Rectal smooth muscle tissue (tissue), 1 donor: ENCODE measurements at regions not wholly inside any gene's neighbourhood (a gene's known extent, or its start where the extent isn't known, plus 50 kb on each side); places are given as distances from the start of the nearest gene placed in this dataset.
"Not testable (repeated sequence)": the region's sequence is repeated elsewhere in the genome, so short reads cannot be mapped to it uniquely, and the experiment has no call there.

Experiments
- H3K27ac ChIP-seq: one replicate; pipeline ENCODE4 v1.7.0; 2013; ENCODE audit warnings: low read depth, low read length, inconsistent platforms
- H3K27me3 ChIP-seq: one replicate; pipeline ENCODE4 v1.7.0; 2013; ENCODE audit warnings: low read length; ENCODE audit not compliant: control insufficient read depth, insufficient read depth
- H3K36me3 ChIP-seq: one replicate; pipeline ENCODE4 v1.7.0; 2013; ENCODE audit warnings: low read length; ENCODE audit not compliant: control insufficient read depth, insufficient read depth
- H3K4me1 ChIP-seq: one replicate; pipeline ENCODE4 v1.7.0; 2013; ENCODE audit warnings: low read length; ENCODE audit not compliant: control insufficient read depth, insufficient read depth
- H3K4me3 ChIP-seq: one replicate; pipeline ENCODE4 v1.7.0; 2013; ENCODE audit warnings: low read length
- H3K9ac ChIP-seq: one replicate; pipeline ENCODE4 v1.7.0; 2013; ENCODE audit warnings: low read length

- H3K36me3 ChIP-seq, H3K4me1 ChIP-seq, H3K27ac ChIP-seq, H3K9ac ChIP-seq, H3K4me3 ChIP-seq, H3K27me3 ChIP-seq: not testable (repeated sequence)
These were observed 111.4 kb upstream of the PLEKHM1 start for GRCh38 chr17:45601605-45602539.

GRCh38 chr17:45605751-45606150, 115.2 kb upstream of the PLEKHM1 start:
- not testable (repeated sequence) for H3K27ac ChIP-seq, H3K36me3 ChIP-seq, H3K4me1 ChIP-seq

GRCh38 chr17:45619984-45620405, 129.5 kb upstream of the PLEKHM1 start:
- not testable (repeated sequence) for H3K36me3 ChIP-seq, H3K27me3 ChIP-seq, H3K4me1 ChIP-seq, H3K9ac ChIP-seq, H3K27ac ChIP-seq
- H3K4me3 ChIP-seq: peak overlapping the region; percentile 44

More at GRCh38 chr17:45605751-45606150, 115.2 kb upstream of the PLEKHM1 start:
- H3K4me3 ChIP-seq, H3K27me3 ChIP-seq, H3K9ac ChIP-seq: not testable (repeated sequence)

DNA sequence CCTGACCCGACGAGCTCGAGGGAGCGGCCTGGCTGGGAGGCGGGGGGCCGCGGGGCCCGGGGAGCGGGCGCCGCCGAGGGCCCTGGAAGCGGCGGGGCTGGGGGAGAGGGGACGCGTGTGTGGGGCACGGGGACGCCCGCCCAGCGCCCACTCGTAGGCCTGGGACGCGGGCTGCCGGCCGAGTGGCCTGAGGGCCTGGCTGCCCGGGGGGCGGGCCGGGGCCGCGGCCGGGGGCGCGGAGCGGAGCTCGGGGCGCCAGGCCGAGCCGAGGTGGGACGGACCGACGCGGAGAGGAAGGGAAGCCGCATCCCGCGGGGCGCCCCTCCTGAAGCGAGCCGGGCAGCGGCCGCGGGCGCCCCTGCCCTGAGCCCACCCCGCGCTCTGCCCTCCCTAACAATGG, 129.9 kb upstream of the PLEKHM1 start:
- not testable (repeated sequence) for H3K36me3 ChIP-seq, H3K27me3 ChIP-seq, H3K27ac ChIP-seq, H3K9ac ChIP-seq, H3K4me1 ChIP-seq, H3K4me3 ChIP-seq

DNA sequence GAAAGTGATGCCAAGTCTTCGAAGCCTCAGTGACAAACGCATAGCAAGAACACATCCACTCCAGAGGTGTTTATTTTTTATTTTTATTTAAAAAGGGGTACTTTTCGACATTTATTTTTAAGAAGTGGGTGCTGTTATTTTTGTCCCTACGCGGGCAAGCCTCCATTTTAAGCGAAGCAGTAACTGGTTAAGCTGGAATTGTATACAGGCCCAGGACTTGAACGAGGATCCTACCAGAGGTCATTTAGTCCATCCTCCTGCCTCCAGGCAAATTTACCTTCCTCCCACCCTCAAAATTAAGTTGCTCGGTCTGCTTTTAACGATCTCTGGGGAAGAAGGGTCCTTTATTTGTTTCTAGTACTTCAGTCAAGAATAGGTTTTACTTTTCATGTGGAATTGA, 130.6 kb upstream of the PLEKHM1 start:
- H3K27me3 ChIP-seq, H3K36me3 ChIP-seq, H3K27ac ChIP-seq, H3K4me3 ChIP-seq, H3K9ac ChIP-seq, H3K4me1 ChIP-seq: not testable (repeated sequence)

DNA sequence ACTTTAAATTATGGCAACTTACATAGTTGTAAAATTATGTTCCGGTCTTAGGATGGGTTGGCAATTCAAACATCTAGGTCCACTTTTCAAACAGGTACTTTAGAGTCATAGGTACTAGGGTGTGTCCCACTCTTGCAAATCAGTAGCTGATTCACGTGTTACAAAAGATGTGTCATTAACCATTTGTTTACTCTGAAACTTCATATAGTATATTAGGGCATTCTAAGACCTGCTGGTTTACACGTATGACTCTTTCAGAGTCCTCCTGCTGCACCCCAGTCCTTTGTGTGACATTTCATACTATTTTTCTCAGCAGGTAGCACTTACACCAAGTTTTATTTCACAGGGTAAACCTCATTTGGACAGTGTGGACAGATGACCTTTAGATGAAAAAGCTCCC, 131.8 kb upstream of the PLEKHM1 start:
- not testable (repeated sequence) for H3K4me3 ChIP-seq, H3K36me3 ChIP-seq, H3K27me3 ChIP-seq, H3K27ac ChIP-seq, H3K9ac ChIP-seq, H3K4me1 ChIP-seq

- Histone ChIP-seq H3K4me3 (no peak overlapping the region), H3K27ac (no peak overlapping the region), H3K27me3 (no peaks in the 10 kb centered on the region), H3K9ac (no peak overlapping the region), H3K36me3 (peaks cover 10% of the 10 kb centered on the region), H3K4me1 (no peaks in the 10 kb centered on the region)
These were observed 137.5 kb upstream of the PLEKHM1 start for GRCh38 chr17:45628019-45628418.

GRCh38 chr17:45631941-45632340, 141.4 kb upstream of the PLEKHM1 start:
- Histone ChIP-seq H3K4me1 (no peaks in the 10 kb centered on the region), H3K4me3 (no peak overlapping the region), H3K36me3 (peaks cover 15% of the 10 kb centered on the region), H3K27me3 (no peaks in the 10 kb centered on the region), H3K27ac (no peak overlapping the region), H3K9ac (no peak overlapping the region)

- Histone ChIP-seq H3K27ac (no peak overlapping the region), H3K4me3 (no peak overlapping the region), H3K4me1 (no peaks in the 10 kb centered on the region), H3K27me3 (no peaks in the 10 kb centered on the region), H3K9ac (no peak overlapping the region), H3K36me3 (peaks cover 7% of the 10 kb centered on the region)
These were observed 144.7 kb upstream of the CRHR1 start for GRCh38 chr17:45639297-45639849.

GRCh38 chr17:45640141-45640850, 143.8 kb upstream of the CRHR1 start:
- H3K27ac ChIP-seq: no peak overlapping the region
- no peaks in the 10 kb centered on the region for H3K27me3 ChIP-seq
- H3K4me3 ChIP-seq: no peak overlapping the region
- no peak overlapping the region for H3K9ac ChIP-seq
- H3K36me3 ChIP-seq: peaks cover 7% of the 10 kb centered on the region
- H3K4me1 ChIP-seq: no peaks in the 10 kb centered on the region

GRCh38 chr17:45641541-45641940, 142.6 kb upstream of the CRHR1 start:
- no peaks in the 10 kb centered on the region for H3K4me1 ChIP-seq
- H3K4me3 ChIP-seq: no peak overlapping the region
- no peak overlapping the region for H3K27ac ChIP-seq
- H3K27me3 ChIP-seq: no peaks in the 10 kb centered on the region
- peaks cover 2% of the 10 kb centered on the region for H3K36me3 ChIP-seq
- no peak overlapping the region for H3K9ac ChIP-seq

- no peak overlapping the region for H3K9ac ChIP-seq
- no peak overlapping the region for H3K27ac ChIP-seq
- no peaks in the 10 kb centered on the region for H3K27me3 ChIP-seq
- H3K36me3 ChIP-seq: no peaks in the 10 kb centered on the region
- no peaks in the 10 kb centered on the region for H3K4me1 ChIP-seq
- no peak overlapping the region for H3K4me3 ChIP-seq
These were observed 140.5 kb upstream of the CRHR1 start for GRCh38 chr17:45643591-45643990.
